OCI-LY3 (cell line): ENCODE measurements at regions not wholly inside any gene's neighbourhood (a gene's known extent, or its start where the extent isn't known, plus 50 kb on each side); places are given as distances from the start of the nearest gene placed in this dataset.
"Not testable (repeated sequence)": the region's sequence is repeated elsewhere in the genome, so short reads cannot be mapped to it uniquely, and the experiment has no call there.

Experiments
- EZH2phosphoT487 ChIP-seq: fragments of 200-600 bp; shearing (Covaris generic); IDR thresholded peaks from 2 replicates; pipeline ENCODE4 v1.6.1; 2018; ENCODE audit warnings: antibody characterized with exemption, mixed run types, low read depth
- TF ChIP-seq, protein P1 (sequence below): fragments of 200-600, 300-600 bp; sonication (generic); IDR thresholded peaks from 2 replicates; pipeline ENCODE4 v1.5.1; 2014; ENCODE audit warnings: antibody characterized with exemption, low read length, low read depth

DNA sequence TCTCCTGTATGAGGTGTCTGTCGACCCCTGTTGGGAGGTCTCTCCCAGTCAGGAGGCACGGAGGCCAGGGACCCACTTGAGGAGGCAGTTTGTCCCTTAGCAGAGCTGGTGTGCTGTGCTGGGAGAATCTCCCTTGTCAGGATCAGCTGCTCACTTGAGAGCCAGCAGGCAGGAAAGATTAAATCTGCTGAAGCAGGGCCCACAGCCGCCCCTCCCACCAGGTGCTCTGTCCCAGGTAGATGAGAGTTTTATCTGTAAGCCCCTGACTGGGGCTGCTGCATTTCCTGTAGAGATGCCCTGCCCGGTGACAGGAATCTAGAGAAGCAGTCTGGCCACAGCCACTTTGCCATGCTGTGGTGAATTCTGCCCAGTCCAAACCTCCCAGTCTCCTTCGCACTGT lies 64.7 kb upstream of the SLC7A14 start:
- TF ChIP-seq, protein P1, sequence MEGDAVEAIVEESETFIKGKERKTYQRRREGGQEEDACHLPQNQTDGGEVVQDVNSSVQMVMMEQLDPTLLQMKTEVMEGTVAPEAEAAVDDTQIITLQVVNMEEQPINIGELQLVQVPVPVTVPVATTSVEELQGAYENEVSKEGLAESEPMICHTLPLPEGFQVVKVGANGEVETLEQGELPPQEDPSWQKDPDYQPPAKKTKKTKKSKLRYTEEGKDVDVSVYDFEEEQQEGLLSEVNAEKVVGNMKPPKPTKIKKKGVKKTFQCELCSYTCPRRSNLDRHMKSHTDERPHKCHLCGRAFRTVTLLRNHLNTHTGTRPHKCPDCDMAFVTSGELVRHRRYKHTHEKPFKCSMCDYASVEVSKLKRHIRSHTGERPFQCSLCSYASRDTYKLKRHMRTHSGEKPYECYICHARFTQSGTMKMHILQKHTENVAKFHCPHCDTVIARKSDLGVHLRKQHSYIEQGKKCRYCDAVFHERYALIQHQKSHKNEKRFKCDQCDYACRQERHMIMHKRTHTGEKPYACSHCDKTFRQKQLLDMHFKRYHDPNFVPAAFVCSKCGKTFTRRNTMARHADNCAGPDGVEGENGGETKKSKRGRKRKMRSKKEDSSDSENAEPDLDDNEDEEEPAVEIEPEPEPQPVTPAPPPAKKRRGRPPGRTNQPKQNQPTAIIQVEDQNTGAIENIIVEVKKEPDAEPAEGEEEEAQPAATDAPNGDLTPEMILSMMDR, result not testable (repeated sequence)
- TF ChIP-seq EZH2phosphoT487, result not testable (repeated sequence)
